HCT116 (cell line): ENCODE measurements at regions not wholly inside any gene's neighbourhood (a gene's known extent, or its start where the extent isn't known, plus 50 kb on each side); places are given as distances from the start of the nearest gene placed in this dataset.

ENCODE experiments used
- CTCF ChIP-seq, 3 experiments: fragments of 200-600 bp in 1 of 3; sonication (generic) in 1 of 3; IDR thresholded peaks in 2 of 3; conservative IDR thresholded peaks in 1 of 3; 2 replicates each; pipeline ENCODE4 v1.5.1; 2012 to 2017; ENCODE audit warnings: low read depth in 2 of 3, low read length in 2 of 3, antibody characterized with exemption in 1 of 3, borderline replicate concordance in 1 of 3, control low read depth in 1 of 3, mild to moderate bottlenecking in 1 of 3, mixed read lengths in 1 of 3, mixed run types in 1 of 3, moderate library complexity in 1 of 3; ENCODE audit not compliant: insufficient read depth in 1 of 3
- EGR1 ChIP-seq: IDR thresholded peaks from 2 replicates; pipeline ENCODE4 v1.6.1; 2012; ENCODE audit warnings: low read depth
- EZH2 ChIP-seq: fragments of 200-600 bp; sonication (generic); IDR thresholded peaks from 2 replicates; pipeline ENCODE4 v1.6.1; 2017; ENCODE audit warnings: antibody characterized with exemption, mixed run types
- MAX ChIP-seq: IDR thresholded peaks from 2 replicates; pipeline ENCODE4 v1.6.1; 2012
- POLR2A ChIP-seq: IDR thresholded peaks from 2 replicates; pipeline ENCODE4 v1.7.0; 2011; ENCODE audit warnings: borderline replicate concordance; ENCODE audit not compliant: insufficient read depth, insufficient read length; ENCODE audit errors: extremely low read depth
- POLR2AphosphoS5 ChIP-seq: IDR thresholded peaks from 2 replicates; pipeline ENCODE4 v1.6.1; 2011; ENCODE audit warnings: mild to moderate bottlenecking, low read depth, low read length, moderate library complexity
- REST ChIP-seq: IDR thresholded peaks from 2 replicates; pipeline ENCODE4 v1.6.1; 2012; ENCODE audit warnings: low read depth
- SIN3A ChIP-seq: IDR thresholded peaks from 2 replicates; pipeline ENCODE4 v1.6.1; 2012; ENCODE audit warnings: low read depth
- SP1 ChIP-seq: IDR thresholded peaks from 2 replicates; pipeline ENCODE4 v1.6.1; 2012; ENCODE audit warnings: low read depth
- TCF7L2 ChIP-seq: IDR thresholded peaks from 2 replicates; pipeline ENCODE4 v1.7.0; 2011; ENCODE audit warnings: borderline replicate concordance, inconsistent platforms; ENCODE audit not compliant: insufficient read depth, insufficient read length; ENCODE audit errors: extremely low read depth
- YY1 ChIP-seq: IDR thresholded peaks from 2 replicates; pipeline ENCODE4 v1.6.1; 2011; ENCODE audit warnings: low read length, low read depth, moderate library complexity, mild to moderate bottlenecking; ENCODE audit not compliant: insufficient replicate concordance; ENCODE audit errors: extremely low read depth

GRCh38 chr20:51894201-51894600, 91.9 kb upstream of the SALL4 start:
- no peak for TF ChIP-seq REST
- TF ChIP-seq EZH2: no peak
- TF ChIP-seq CTCF (IDR thresholded peaks at IDR 0.05 in 2 of 3, conservative IDR thresholded peaks at IDR 0.05 in 1 of 3; ENCODE audit: borderline replicate concordance in 1 of 3, insufficient read depth in 1 of 3, low read depth in 2 of 3, low read length in 2 of 3): no peak
- TF ChIP-seq SP1: no peak
- TF ChIP-seq SIN3A: no peak
- no peak for TF ChIP-seq MAX
- TF ChIP-seq POLR2A: no peak
- no peak for TF ChIP-seq YY1
- no peak for TF ChIP-seq POLR2AphosphoS5
- TF ChIP-seq TCF7L2: no peak
- TF ChIP-seq EGR1: no peak
